Astrocyte of the spinal cord (primary cell): ENCODE measurements at regions not wholly inside any gene's neighbourhood (a gene's known extent, or its start where the extent isn't known, plus 50 kb on each side); places are given as distances from the start of the nearest gene placed in this dataset.

Experiments
- DNase-seq: peaks from one replicate; pipeline ENCODE4 v3.0.0; 2011; ENCODE audit warnings: low read depth, low spot score
- H3K4me3 ChIP-seq: 2 replicates; pipeline ENCODE4 v1.5.1; 2011; ENCODE audit warnings: low read depth, mild to moderate bottlenecking, low read length, moderate library complexity
- in situ Hi-C: cut with HindIII; loops from 2 replicates; pipeline ENCODE4 v1.10.0; 2017; ENCODE audit warnings: low sequenced_read_pairs
- TF ChIP-seq, protein P1 (sequence below): IDR thresholded peaks from 2 replicates; pipeline ENCODE4 v1.5.1; 2012; ENCODE audit warnings: low read depth, mild to moderate bottlenecking, low read length, inconsistent platforms

DNA sequence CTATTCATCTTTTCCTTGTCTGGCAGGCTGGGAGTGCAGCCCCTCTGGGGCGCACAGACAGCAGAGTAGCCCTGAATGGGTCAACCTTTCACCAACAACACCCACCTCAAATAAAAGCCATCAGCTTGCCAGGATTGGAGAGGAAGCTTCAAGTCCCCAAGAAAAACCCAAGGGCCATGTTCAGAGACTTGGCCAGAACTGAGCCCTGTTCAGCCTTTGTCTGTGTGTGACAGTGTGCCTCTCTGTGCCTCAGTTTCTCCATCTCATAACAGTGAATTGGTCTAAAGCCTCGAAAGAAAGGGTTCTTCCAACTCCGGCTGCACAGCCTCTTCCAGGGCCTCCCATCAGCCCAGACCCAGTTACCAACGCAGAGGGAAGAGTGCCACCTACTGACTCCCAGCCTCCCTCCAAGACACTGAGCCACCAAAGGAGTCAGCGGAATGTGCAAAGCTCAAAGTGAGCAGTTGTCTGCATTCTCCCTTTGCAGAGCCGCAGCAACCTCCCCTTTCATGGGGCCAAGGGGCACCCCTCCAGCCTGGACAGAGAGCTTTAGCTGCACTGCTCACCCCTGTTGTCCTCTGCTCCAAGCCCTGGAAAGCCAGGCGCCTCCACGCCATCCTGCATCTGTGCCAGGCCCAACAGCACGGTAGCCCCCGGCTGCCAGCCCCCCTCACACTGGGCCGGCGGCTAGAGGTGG is 82.7 kb upstream of the TOP1 start:
- no peak overlapping the region for H3K4me3 ChIP-seq
- in situ Hi-C loops: no loop called here
- TF ChIP-seq, protein P1, sequence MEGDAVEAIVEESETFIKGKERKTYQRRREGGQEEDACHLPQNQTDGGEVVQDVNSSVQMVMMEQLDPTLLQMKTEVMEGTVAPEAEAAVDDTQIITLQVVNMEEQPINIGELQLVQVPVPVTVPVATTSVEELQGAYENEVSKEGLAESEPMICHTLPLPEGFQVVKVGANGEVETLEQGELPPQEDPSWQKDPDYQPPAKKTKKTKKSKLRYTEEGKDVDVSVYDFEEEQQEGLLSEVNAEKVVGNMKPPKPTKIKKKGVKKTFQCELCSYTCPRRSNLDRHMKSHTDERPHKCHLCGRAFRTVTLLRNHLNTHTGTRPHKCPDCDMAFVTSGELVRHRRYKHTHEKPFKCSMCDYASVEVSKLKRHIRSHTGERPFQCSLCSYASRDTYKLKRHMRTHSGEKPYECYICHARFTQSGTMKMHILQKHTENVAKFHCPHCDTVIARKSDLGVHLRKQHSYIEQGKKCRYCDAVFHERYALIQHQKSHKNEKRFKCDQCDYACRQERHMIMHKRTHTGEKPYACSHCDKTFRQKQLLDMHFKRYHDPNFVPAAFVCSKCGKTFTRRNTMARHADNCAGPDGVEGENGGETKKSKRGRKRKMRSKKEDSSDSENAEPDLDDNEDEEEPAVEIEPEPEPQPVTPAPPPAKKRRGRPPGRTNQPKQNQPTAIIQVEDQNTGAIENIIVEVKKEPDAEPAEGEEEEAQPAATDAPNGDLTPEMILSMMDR: peak; percentile 89
- peak; percentile 63 for DNase-seq

DNA sequence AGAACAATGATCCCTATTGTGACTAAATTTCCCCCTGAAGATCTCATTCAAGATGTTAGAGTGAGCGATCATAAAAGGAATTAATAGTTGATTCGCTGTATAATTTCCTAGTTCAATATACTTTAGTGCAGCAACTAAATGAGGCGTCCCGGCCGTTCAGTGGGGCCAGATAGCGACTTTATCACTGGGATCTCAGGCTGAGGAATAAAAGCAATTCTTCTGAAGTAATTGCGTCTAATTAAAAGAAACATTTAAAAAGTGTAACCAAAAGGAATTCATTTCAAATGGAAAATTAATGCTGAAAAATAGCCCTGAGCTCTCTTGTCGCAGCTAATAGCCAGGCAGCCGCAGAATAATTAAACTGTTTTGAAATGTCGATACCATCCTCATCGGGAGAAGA is 82.2 kb upstream of the TOP1 start:
- in situ Hi-C loops: no loop called here
- TF ChIP-seq, protein P1: no peak
- DNase-seq: no peak
- H3K4me3 ChIP-seq: no peak overlapping the region

DNA sequence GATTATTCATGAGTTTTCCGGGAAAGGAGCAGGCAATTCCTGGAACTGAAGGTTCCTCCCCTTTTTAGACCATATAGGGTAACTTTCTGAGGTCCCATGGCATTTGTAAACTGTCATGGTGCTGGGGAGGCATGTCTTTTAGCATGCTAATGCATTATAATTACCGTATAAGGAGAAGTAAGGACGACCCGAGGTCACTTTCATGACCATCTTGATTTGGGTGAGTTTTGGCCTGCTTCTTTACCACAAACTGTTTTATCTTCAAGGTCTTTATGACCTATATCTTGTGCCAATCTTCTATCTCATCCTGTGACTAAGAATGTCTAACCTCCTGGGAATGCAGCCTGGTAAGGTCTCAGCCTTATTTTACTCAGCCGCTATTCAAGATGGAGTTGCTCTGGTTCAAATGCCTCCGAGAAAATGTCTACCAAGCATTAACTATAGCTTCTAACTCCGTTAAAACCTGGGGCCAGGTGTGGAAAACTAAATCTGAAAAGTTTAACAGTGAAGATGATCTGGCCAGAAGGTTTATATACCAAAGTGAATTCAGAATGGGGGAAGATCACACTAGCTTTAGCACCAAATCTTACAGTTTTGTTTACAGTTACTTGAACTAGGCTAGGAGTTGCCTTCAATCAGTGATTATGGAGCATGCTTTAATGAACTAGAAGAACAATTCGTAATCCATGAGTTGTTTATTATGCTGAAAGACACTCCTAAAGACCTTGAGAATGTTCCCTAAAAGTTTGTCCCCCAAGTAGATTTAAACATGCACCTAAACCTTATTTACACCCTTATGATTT is 80.0 kb upstream of the TOP1 start:
- DNase-seq: no peak
- in situ Hi-C loops: no loop called here
- no peak overlapping the region for H3K4me3 ChIP-seq
- TF ChIP-seq, protein P1: no peak

DNA sequence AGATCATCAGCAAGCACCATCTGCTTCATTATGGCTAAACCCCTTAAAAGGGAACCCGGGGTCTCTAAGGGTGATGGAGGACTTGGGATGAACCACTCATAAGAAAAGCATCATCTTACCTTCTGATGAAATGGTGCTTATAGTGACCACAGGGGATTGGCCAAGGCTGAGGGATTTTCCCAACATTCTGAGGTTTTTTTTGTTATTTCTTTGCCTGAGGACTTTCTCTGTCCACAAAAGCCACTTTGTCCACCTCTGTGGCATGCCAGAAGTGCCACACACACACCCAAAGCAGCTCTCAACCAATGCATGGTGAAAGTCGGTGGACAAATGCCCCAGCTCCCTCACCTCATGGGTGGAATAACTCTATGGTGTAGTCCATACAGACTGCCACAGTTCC is 79.3 kb upstream of the TOP1 start:
- in situ Hi-C loops: no loop called here
- TF ChIP-seq, protein P1: no peak
- H3K4me3 ChIP-seq: no peak overlapping the region
- no peak for DNase-seq

DNA sequence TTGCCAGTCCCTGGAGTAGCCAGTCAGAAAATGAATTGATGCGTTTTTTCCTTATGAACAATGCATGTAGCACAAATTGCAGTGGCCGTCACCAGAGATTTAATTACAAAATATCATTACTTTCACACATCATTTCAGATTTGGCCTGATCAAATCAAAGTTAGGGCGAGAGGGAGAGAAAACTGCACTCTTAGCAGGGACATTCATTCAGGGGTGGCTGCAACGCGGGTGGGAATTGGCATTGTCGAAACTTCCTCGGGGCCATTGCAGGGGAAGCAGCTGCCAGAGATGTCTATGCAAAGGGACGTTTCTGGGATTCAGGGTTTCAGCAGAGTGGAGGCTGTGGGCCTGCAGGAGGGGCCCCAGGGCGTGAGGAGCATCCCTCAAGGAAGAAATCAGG is 76.5 kb upstream of the TOP1 start:
- H3K4me3 ChIP-seq: no peak overlapping the region
- no peak for DNase-seq
- TF ChIP-seq, protein P1: no peak
- in situ Hi-C loops: no loop called here

DNA sequence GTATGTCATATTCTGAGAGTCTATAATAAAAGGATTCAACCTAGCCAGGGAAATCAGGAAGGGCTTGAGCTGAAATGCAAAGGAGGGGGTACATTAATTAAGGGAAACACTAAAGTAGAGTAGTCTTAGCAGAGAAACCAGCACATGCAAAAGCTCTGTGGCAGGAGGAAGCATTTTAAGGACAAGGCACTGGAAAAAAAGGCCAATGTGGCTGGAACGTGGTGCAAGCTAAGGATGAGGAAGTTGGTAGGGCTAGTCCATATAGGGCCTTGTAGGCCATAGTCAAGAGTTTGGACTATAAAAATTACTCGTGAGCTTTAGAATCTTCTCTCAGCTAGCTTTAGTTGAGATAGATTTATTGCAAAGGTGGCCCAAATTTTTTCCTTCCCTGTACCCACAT is 75.2 kb upstream of the TOP1 start:
- DNase-seq: no peak
- no peak overlapping the region for H3K4me3 ChIP-seq
- TF ChIP-seq, protein P1: no peak
- in situ Hi-C loops: no loop called here
